ENCODE measurements at regions not wholly inside any gene's neighbourhood (a gene's known extent, or its start where the extent isn't known, plus 50 kb on each side); places are given as distances from the start of the nearest gene placed in this dataset.
"Not testable (repeated sequence)": the region's sequence is repeated elsewhere in the genome, so short reads cannot be mapped to it uniquely, and the experiment has no call there.

- H3K27ac ChIP-seq = no peak overlapping the region
- TF ChIP-seq CTCF (IDR thresholded peaks at IDR 0.05) = no peak
- no peak overlapping the region for H3K4me3 ChIP-seq
- no peaks in the 10 kb centered on the region for H3K4me1 ChIP-seq
- no peaks in the 10 kb centered on the region for H3K36me3 ChIP-seq
- DNase-seq (no peak), ATAC-seq (no peak)
- H3K9me3 ChIP-seq = no peaks in the 10 kb centered on the region
- H3K27me3 ChIP-seq = no peaks in the 10 kb centered on the region
- intact Hi-C loops (cut with DNase I) = no loop called here
Observed at GRCh38 chrX:146581981-146582712, 227.4 kb upstream of the CXorf51B start.

- no peak for TF ChIP-seq CTCF (IDR thresholded peaks at IDR 0.05)
- Histone ChIP-seq H3K36me3 (no peaks in the 10 kb centered on the region), H3K4me3 (no peak overlapping the region), H3K27ac (no peak overlapping the region), H3K9me3 (peaks cover 0 to 2% of the 10 kb centered on the region in 2 donors), H3K4me1 (no peaks in the 10 kb centered on the region), H3K27me3 (no peaks in the 10 kb centered on the region)
- ATAC-seq (no peak), DNase-seq (no peak)
- intact Hi-C loops (cut with DNase I) = no loop called here
Observed at GRCh38 chrX:146602246-146602645, 207.3 kb upstream of the CXorf51B start.

DNA sequence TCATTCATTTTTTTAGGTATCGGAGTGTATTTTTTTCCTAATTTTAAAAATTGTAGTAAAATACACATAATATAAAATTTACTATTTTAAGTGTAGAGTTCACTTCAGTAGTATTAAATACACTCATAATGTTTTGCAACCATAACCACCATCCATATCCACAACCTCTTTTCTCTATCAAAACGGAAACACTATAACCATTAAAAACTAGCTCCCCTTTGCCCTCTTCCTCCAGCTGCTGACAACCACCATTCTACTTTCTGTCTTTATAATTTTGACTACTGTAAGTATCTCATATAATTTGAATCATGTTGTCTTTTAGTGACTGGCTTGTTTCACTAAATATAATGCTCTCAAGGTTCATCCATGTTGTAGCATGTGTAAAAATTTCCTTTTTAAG lies 205.4 kb upstream of the CXorf51B start:
- DNase-seq (no peak), ATAC-seq (no peak)
- H3K4me3 ChIP-seq = no peak overlapping the region
- TF ChIP-seq CTCF (IDR thresholded peaks at IDR 0.05) = no peak
- no peaks in the 10 kb centered on the region for H3K27me3 ChIP-seq
- peaks cover 0 to 2% of the 10 kb centered on the region in 2 donors for H3K9me3 ChIP-seq
- H3K27ac ChIP-seq = no peak overlapping the region
- H3K4me1 ChIP-seq = no peaks in the 10 kb centered on the region
- intact Hi-C loops (cut with DNase I) = no loop called here
- no peaks in the 10 kb centered on the region for H3K36me3 ChIP-seq

GRCh38 chrX:146614663-146615478 lies 194.7 kb upstream of the CXorf51B start:
- Histone ChIP-seq H3K36me3 (no peaks in the 10 kb centered on the region), H3K27ac (no peak overlapping the region), H3K9me3 (no peaks in the 10 kb centered on the region), H3K4me3 (no peak overlapping the region), H3K27me3 (no peaks in the 10 kb centered on the region), H3K4me1 (no peaks in the 10 kb centered on the region)
- DNase-seq (no peak), ATAC-seq (no peak)
- intact Hi-C loops (cut with DNase I) = no loop called here
- no peak for TF ChIP-seq CTCF (IDR thresholded peaks at IDR 0.05)

DNA sequence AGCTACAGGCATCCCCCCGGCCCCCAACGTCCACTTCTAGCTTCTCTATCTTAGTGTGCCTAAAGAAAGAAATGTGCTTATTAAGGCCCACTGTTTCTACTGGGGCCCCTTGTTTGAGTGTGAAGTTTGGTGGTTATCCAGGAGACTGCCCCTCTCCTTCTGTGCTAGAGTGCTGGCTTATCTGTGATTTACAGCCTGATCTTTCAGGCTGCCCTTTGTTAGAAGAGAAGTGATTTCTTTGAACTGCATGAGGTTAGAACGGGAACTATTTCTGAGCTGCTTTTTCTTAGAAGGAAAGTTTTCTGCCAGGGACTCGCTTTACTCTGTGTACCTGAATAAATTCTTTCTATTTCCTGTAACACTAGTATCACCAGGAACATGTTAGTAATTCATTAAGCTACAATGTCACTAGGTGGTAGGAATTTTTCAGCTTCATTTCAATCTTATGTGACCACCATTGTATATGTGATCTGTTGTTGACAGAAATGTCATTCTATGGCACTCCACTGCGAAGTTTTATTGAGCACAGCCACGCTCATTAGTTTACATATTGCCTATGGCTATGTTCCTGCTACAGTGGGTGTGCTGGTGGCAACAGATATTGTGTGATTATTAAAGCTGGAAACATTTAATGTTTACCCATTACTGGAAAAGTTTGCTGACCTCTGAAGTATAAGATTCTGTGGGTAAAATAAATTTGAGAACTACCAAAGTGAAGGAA lies 193.8 kb upstream of the CXorf51B start:
- no peak overlapping the region for H3K27ac ChIP-seq
- intact Hi-C loops (cut with DNase I) = no loop called here
- peak in 1 of 4 donors; percentile 29 for DNase-seq

GRCh38 chrX:146619943-146620342 lies 189.6 kb upstream of the CXorf51B start:
- H3K4me1 ChIP-seq; intact Hi-C loops (cut with DNase I); H3K9me3 ChIP-seq; H3K27ac ChIP-seq; H3K36me3 ChIP-seq; H3K27me3 ChIP-seq; ATAC-seq; H3K4me3 ChIP-seq; DNase-seq: not testable (repeated sequence)

More for the DNA sequence above, 193.8 kb upstream of the CXorf51B start:
- H3K4me1 ChIP-seq = no peaks in the 10 kb centered on the region
- no peaks in the 10 kb centered on the region for H3K9me3 ChIP-seq
- H3K27me3 ChIP-seq = no peaks in the 10 kb centered on the region
- TF ChIP-seq CTCF (IDR thresholded peaks at IDR 0.05) = no peak
- no peak for ATAC-seq
- H3K4me3 ChIP-seq = no peak overlapping the region
- no peaks in the 10 kb centered on the region for H3K36me3 ChIP-seq
